GM23338 (cell line): ENCODE measurements at regions not wholly inside any gene's neighbourhood (a gene's known extent, or its start where the extent isn't known, plus 50 kb on each side); places are given as distances from the start of the nearest gene placed in this dataset.

Experiments used
- ATAC-seq: fragments of 200-7000 bp; cut with Tn5 transposase; 3 replicates; pipeline ENCODE4 v1.9.1; 2020
- DNase-seq: peaks from one replicate; pipeline ENCODE4 v3.0.0-alpha.2; 2015; ENCODE audit warnings: low spot score
- H2AFZ ChIP-seq: fragments of 200-600 bp; sonication (generic); 2 replicates; pipeline ENCODE4 v1.8.0; 2016; ENCODE audit warnings: antibody characterized with exemption, mild to moderate bottlenecking, moderate library complexity
- H3F3A ChIP-seq: fragments of 200-600 bp; sonication (generic); replicated peaks from 2 replicates; pipeline ENCODE4 v1.8.0; 2017; ENCODE audit warnings: antibody characterized with exemption, mixed run types, low read depth
- H3K27ac ChIP-seq: fragments of 200-600 bp; sonication (generic); 2 replicates; pipeline ENCODE4 v1.6.1; 2016; ENCODE audit warnings: low read depth
- H3K27me3 ChIP-seq: fragments of 200-600 bp; sonication (generic); 2 replicates; pipeline ENCODE4 v1.8.0; 2016; ENCODE audit warnings: mild to moderate bottlenecking, mixed run types, moderate library complexity; ENCODE audit not compliant: insufficient read depth
- H3K36me3 ChIP-seq: fragments of 200-600 bp; sonication (generic); 2 replicates; pipeline ENCODE4 v1.8.0; 2016; ENCODE audit warnings: mild to moderate bottlenecking; ENCODE audit not compliant: insufficient read depth
- H3K4me1 ChIP-seq: fragments of 200-600 bp; sonication (generic); 2 replicates; pipeline ENCODE4 v1.8.0; 2016; ENCODE audit warnings: mild to moderate bottlenecking, moderate library complexity; ENCODE audit not compliant: insufficient read depth
- H3K4me2 ChIP-seq: fragments of 200-600 bp; sonication (generic); 2 replicates; pipeline ENCODE4 v1.7.1; 2017; ENCODE audit warnings: mixed run types
- H3K4me3 ChIP-seq: fragments of 200-600 bp; sonication (generic); 2 replicates; pipeline ENCODE4 v1.6.1; 2016; ENCODE audit warnings: mixed run types
- H3K79me2 ChIP-seq: fragments of 200-600 bp; sonication (generic); replicated peaks from 2 replicates; pipeline ENCODE4 v1.8.0; 2017; ENCODE audit warnings: mild to moderate bottlenecking; ENCODE audit not compliant: insufficient read depth
- H3K9me2 ChIP-seq: fragments of 200-600 bp; sonication (generic); 2 replicates; pipeline ENCODE4 v1.8.0; 2017; ENCODE audit not compliant: insufficient read depth
- H4K20me1 ChIP-seq: fragments of 200-600 bp; sonication (generic); replicated peaks from 2 replicates; pipeline ENCODE4 v1.8.0; 2017; ENCODE audit warnings: mild to moderate bottlenecking; ENCODE audit not compliant: insufficient read depth
- H3K27ac Mint-ChIP-seq: 2 replicates; pipeline ENCODE4 v1.8.0; 2020; ENCODE audit warnings: inconsistent platforms, mild to moderate bottlenecking, moderate library complexity, mixed read lengths
- H3K27me3 Mint-ChIP-seq: 3 replicates; pipeline ENCODE4 v1.8.0; 2022; ENCODE audit warnings: low read depth, mild to moderate bottlenecking, moderate library complexity, mixed read lengths, inconsistent platforms; ENCODE audit not compliant: insufficient read depth, poor library complexity
- H3K36me3 Mint-ChIP-seq: 3 replicates; pipeline ENCODE4 v1.8.0; 2021; ENCODE audit warnings: low read depth, mild to moderate bottlenecking, inconsistent platforms, moderate library complexity, mixed read lengths
- H3K4me1 Mint-ChIP-seq: 3 replicates; pipeline ENCODE4 v1.8.0; 2020; ENCODE audit warnings: mild to moderate bottlenecking, inconsistent platforms, mixed read lengths
- H3K4me3 Mint-ChIP-seq: 3 replicates; pipeline ENCODE4 v1.8.0; 2021; ENCODE audit warnings: moderate library complexity, mild to moderate bottlenecking, inconsistent platforms, mixed read lengths
- H3K9me3 Mint-ChIP-seq: 3 replicates; pipeline ENCODE4 v1.8.0; 2020; ENCODE audit warnings: moderate library complexity, mild to moderate bottlenecking, inconsistent platforms, mixed read lengths
- CTCF ChIP-seq, 2 experiments: fragments of 200-600 bp in 1 of 2; sonication (generic) in 1 of 2; conservative IDR thresholded peaks; 2 replicates each; pipeline versions ENCODE4 v1.5.1 to v1.6.1; 2016 to 2017; ENCODE audit warnings: antibody characterized with exemption in 2 of 2, low read depth in 2 of 2, mild to moderate bottlenecking in 2 of 2, moderate library complexity in 1 of 2
- ETS1 ChIP-seq: IDR thresholded peaks from 2 replicates; pipeline ENCODE4 v1.6.1; 2016; ENCODE audit warnings: antibody characterized with exemption
- EZH2phosphoT487 ChIP-seq: fragments of 200-600 bp; sonication (generic); IDR thresholded peaks from one replicate; pipeline ENCODE4 v1.8.1; 2018; ENCODE audit warnings: antibody characterized with exemption; ENCODE audit not compliant: unreplicated experiment
- JUNB ChIP-seq: IDR thresholded peaks from one replicate; pipeline ENCODE4 v1.6.1; 2016; ENCODE audit warnings: antibody characterized with exemption; ENCODE audit not compliant: unreplicated experiment
- NANOG ChIP-seq: IDR thresholded peaks from 2 replicates; pipeline ENCODE4 v1.6.1; 2016; ENCODE audit warnings: antibody characterized with exemption, borderline replicate concordance
- POLR2AphosphoS5 ChIP-seq: IDR thresholded peaks from 2 replicates; pipeline ENCODE4 v1.6.1; 2016; ENCODE audit warnings: antibody characterized with exemption, low read depth
- STAT1 ChIP-seq: IDR thresholded peaks from one replicate; pipeline ENCODE4 v1.6.1; 2016; ENCODE audit warnings: antibody characterized with exemption; ENCODE audit not compliant: unreplicated experiment
- ZNF331 ChIP-seq: fragments of 250-450 bp; sonication (Bioruptor Pico); IDR thresholded peaks from 2 replicates; pipeline ENCODE4 v1.5.0; 2020; ENCODE audit warnings: low read depth, mild to moderate bottlenecking, moderate library complexity
- ZNF462 ChIP-seq: fragments of 250-450 bp; sonication (Bioruptor Pico); IDR thresholded peaks from 2 replicates; pipeline ENCODE4 v1.5.0; 2020; ENCODE audit warnings: mild to moderate bottlenecking, moderate library complexity

GRCh38 chr4:110877778-110878370 lies 255.0 kb upstream of the PITX2 start:
- no peak for DNase-seq
- Mint-ChIP-seq H3K4me1 (peaks cover 17% of the 10 kb centered on the region), H3K27ac (no peak overlapping the region), H3K9me3 (peaks cover 5% of the 10 kb centered on the region; the same call in 2 of the 3 replicates), H3K36me3 (peaks cover 10% of the 10 kb centered on the region; the same call in 2 of the 3 replicates), H3K27me3 (no peaks in the 10 kb centered on the region), H3K4me3 (no peak overlapping the region)
- Histone ChIP-seq H3K36me3 (no peaks in the 10 kb centered on the region), H3K4me2 (no peak overlapping the region), H4K20me1 (no peaks in the 10 kb centered on the region), H3F3A (no peaks in the 10 kb centered on the region), H3K27ac (no peak overlapping the region), H3K9me2 (peaks cover 4% of the 10 kb centered on the region), H3K4me1 (peaks cover 9% of the 10 kb centered on the region; the same call in 1 of the 2 replicates), H3K79me2 (no peaks in the 10 kb centered on the region), H2AFZ (no peak overlapping the region), H3K27me3 (no peaks in the 10 kb centered on the region), H3K4me3 (no peak overlapping the region)
- TF ChIP-seq CTCF (conservative IDR thresholded peaks at IDR 0.05; ENCODE audit: low read depth in 2 of 2) (no peak), EZH2phosphoT487 (no peak), ZNF331 (no peak), ETS1 (no peak), ZNF462 (no peak), POLR2AphosphoS5 (no peak), JUNB (no peak), NANOG (no peak), STAT1 (no peak)
- no peak for ATAC-seq
